ENCODE measurements at regions not wholly inside any gene's neighbourhood (a gene's known extent, or its start where the extent isn't known, plus 50 kb on each side); places are given as distances from the start of the nearest gene placed in this dataset.

DNA sequence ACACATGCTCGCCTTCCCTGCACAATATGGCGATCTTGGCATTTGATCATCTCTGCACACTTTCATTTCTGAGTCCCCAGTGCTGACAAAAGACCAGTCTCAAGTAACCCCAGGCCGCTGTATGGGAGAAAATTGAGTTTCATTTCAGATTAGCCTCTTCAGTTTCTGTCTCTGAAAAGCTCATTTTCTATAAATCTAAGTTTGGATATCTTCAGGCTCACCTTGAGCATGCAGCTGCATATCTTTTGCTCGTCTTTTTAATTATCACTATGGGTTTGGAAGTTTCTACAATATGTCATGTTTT lies 169.1 kb upstream of the MAST4 start:
- TF ChIP-seq ZNF114 (tag by site-specific recombination; IDR thresholded peaks at IDR 0.05): no peak
- TF ChIP-seq OSR2 (tag by site-specific recombination; IDR thresholded peaks at IDR 0.05): no peak
- TF ChIP-seq YY1 (tag by site-specific recombination; IDR thresholded peaks at IDR 0.05): no peak
- no peak for TF ChIP-seq ZNF514 (tag by site-specific recombination; IDR thresholded peaks at IDR 0.05)
- TF ChIP-seq, protein P1, sequence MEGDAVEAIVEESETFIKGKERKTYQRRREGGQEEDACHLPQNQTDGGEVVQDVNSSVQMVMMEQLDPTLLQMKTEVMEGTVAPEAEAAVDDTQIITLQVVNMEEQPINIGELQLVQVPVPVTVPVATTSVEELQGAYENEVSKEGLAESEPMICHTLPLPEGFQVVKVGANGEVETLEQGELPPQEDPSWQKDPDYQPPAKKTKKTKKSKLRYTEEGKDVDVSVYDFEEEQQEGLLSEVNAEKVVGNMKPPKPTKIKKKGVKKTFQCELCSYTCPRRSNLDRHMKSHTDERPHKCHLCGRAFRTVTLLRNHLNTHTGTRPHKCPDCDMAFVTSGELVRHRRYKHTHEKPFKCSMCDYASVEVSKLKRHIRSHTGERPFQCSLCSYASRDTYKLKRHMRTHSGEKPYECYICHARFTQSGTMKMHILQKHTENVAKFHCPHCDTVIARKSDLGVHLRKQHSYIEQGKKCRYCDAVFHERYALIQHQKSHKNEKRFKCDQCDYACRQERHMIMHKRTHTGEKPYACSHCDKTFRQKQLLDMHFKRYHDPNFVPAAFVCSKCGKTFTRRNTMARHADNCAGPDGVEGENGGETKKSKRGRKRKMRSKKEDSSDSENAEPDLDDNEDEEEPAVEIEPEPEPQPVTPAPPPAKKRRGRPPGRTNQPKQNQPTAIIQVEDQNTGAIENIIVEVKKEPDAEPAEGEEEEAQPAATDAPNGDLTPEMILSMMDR (tag by site-specific recombination; IDR thresholded peaks at IDR 0.05): no peak
- no peak for TF ChIP-seq ZNF223 (tag by site-specific recombination; IDR thresholded peaks at IDR 0.05)
- no peak for TF ChIP-seq ZNF140 (tag by site-specific recombination; IDR thresholded peaks at IDR 0.05)
- TF ChIP-seq ZNF155 (tag by site-specific recombination; IDR thresholded peaks at IDR 0.05): no peak
- no peak for TF ChIP-seq ZNF629 (tag by site-specific recombination; IDR thresholded peaks at IDR 0.05)
